Naive thymus-derived CD8-positive, alpha-beta T cell (primary cell): ENCODE measurements at regions not wholly inside any gene's neighbourhood (a gene's known extent, or its start where the extent isn't known, plus 50 kb on each side); places are given as distances from the start of the nearest gene placed in this dataset.
"Not testable (repeated sequence)": the region's sequence is repeated elsewhere in the genome, so short reads cannot be mapped to it uniquely, and the experiment has no call there.

Experiments
- ATAC-seq, 2 donors: fragments of 150-1000 bp; cut with Tn5 transposase in 1 of 2; sonication (Bioruptor Pico), chemical (Tn5 transposase) in 1 of 2; 1 replicate in 1 of 2; 2 replicates in 1 of 2; pipeline ENCODE4 v1.10.0; 2021; ENCODE audit warnings: mild to moderate bottlenecking in 2 of 2, moderate library complexity in 2 of 2
- POLR2A ChIA-PET: fragments of 350-600 bp; sonication (Branson Sonifier 250); formaldehyde crosslinking; loops from one replicate; lab custom pipeline; 2021; ENCODE audit warnings: antibody characterized with exemption; lab: Charles Lee
- DNase-seq, 10 donors: peaks; one replicate each; pipeline versions ENCODE4 v3.0.0 to v3.0.0-alpha.2; 2020 to 2022
- H3K27ac Mint-ChIP-seq, 10 donors: one replicate each; pipeline ENCODE4 v1.8.0; 2020 to 2022; ENCODE audit warnings: mild to moderate bottlenecking in 10 of 10, mixed read lengths in 10 of 10, moderate library complexity in 4 of 10, inconsistent platforms in 1 of 10
- H3K27me3 Mint-ChIP-seq, 5 donors: one replicate each; pipeline ENCODE4 v1.8.0; 2021 to 2022; ENCODE audit warnings: mixed read lengths in 5 of 5
- H3K36me3 Mint-ChIP-seq, 3 donors: one replicate each; pipeline ENCODE4 v1.8.0; 2020 to 2022; ENCODE audit warnings: mixed read lengths in 3 of 3, mild to moderate bottlenecking in 2 of 3, inconsistent platforms in 1 of 3
- H3K4me1 Mint-ChIP-seq, 4 donors: one replicate each; pipeline ENCODE4 v1.8.0; 2021 to 2022; ENCODE audit warnings: mixed read lengths in 4 of 4
- H3K4me3 Mint-ChIP-seq, 10 donors: one replicate each; pipeline ENCODE4 v1.8.0; 2020 to 2022; ENCODE audit warnings: mild to moderate bottlenecking in 10 of 10, mixed read lengths in 10 of 10, moderate library complexity in 6 of 10, inconsistent platforms in 1 of 10
- H3K9me3 Mint-ChIP-seq, 9 donors: one replicate each; pipeline ENCODE4 v1.8.0; 2020 to 2022; ENCODE audit warnings: mixed read lengths in 9 of 9, mild to moderate bottlenecking in 3 of 9, inconsistent platforms in 1 of 9, moderate library complexity in 1 of 9

DNA sequence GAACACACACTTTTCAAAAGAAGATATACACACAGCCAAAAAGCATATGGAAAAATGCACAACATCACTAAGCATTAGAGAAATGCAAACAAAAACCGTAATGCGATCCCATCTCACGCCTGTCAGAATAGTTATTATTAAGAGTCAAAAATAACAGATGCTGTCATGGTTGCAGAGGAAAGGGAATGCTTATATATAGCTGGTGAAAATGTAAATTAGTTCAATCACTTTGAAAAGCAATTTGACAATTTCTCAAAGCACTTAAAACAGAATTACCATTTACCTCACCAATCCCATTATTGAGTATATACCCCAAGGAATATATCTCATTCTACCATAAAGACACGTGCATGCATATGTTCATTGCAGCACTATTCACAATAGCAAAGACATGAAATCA, 126.8 kb upstream of the MRPS30 start:
- H3K36me3 Mint-ChIP-seq: no peaks in the 10 kb centered on the region
- no peak overlapping the region for H3K27ac Mint-ChIP-seq
- DNase-seq (no peak), ATAC-seq (no peak)
- H3K4me1 Mint-ChIP-seq: no peaks in the 10 kb centered on the region
- peaks cover 0 to 3% (median 0%) of the 10 kb centered on the region in 5 donors for H3K27me3 Mint-ChIP-seq
- POLR2A ChIA-PET: no interaction called here
- H3K4me3 Mint-ChIP-seq: no peak overlapping the region
- H3K9me3 Mint-ChIP-seq: peaks cover 0 to 11% (median under 1%) of the 10 kb centered on the region in 9 donors

DNA sequence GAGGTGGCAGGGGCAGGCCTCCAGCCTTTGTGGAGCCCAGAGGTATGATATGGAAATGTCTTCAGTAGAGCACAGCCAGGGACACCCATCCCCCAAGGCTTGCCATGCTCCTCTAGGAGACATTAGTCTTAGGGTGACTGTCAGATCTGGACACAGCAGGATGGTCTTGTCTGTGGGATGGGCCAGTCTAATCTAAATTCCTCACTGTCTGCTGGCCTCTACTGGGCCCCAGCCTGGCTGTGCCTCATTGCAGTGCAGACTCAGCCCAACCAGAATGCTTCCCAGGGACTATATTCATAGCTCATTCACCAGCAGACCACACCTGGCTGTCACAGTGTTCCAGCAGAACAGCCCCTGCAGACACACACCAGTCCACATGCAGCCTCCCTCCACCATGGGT, 129.5 kb upstream of the MRPS30 start:
- ATAC-seq: no peak
- Mint-ChIP-seq H3K4me1 (no peaks in the 10 kb centered on the region), H3K4me3 (no peak overlapping the region)

DNA sequence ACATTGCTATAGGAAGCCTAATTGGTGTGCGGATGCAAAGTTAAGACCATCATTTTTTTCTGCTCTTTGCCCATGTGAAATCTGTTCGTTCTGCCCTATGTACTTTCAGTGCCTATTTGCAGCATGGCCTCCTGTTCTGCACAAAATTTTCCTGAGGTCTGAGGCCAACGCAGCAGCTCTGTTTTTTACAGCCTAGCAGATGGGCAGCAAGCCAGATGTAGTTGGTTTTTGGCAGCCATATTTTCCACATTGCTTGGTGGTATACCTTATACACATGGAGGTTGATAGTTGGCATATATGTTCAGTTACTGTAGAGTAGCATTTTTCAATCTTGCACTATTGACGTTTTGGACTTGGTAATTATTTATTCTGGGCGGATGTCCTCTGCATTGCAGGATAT, 133.5 kb upstream of the MRPS30 start:
- Mint-ChIP-seq H3K36me3 (no peaks in the 10 kb centered on the region), H3K27me3 (peaks cover 0 to 3% (median 0%) of the 10 kb centered on the region in 5 donors), H3K4me3 (no peak overlapping the region), H3K9me3 (peaks cover 0 to 18% (median 7%) of the 10 kb centered on the region in 9 donors), H3K27ac (no peak overlapping the region), H3K4me1 (no peaks in the 10 kb centered on the region)
- DNase-seq (no peak), ATAC-seq (no peak)
- POLR2A ChIA-PET: no interaction called here

More for the DNA sequence above, 129.5 kb upstream of the MRPS30 start:
- peaks cover 0 to 11% (median 6%) of the 10 kb centered on the region in 9 donors for H3K9me3 Mint-ChIP-seq
- no peak overlapping the region for H3K27ac Mint-ChIP-seq
- DNase-seq: no peak
- POLR2A ChIA-PET: no interaction called here
- no peaks in the 10 kb centered on the region for H3K36me3 Mint-ChIP-seq
- peaks cover 0 to 3% (median 0%) of the 10 kb centered on the region in 5 donors for H3K27me3 Mint-ChIP-seq

GRCh38 chr5:44674461-44674860, 134.3 kb upstream of the MRPS30 start:
- no peak overlapping the region for H3K27ac Mint-ChIP-seq

GRCh38 chr5:44668471-44668870, 140.3 kb upstream of the MRPS30 start:
- H3K4me3 Mint-ChIP-seq, DNase-seq, H3K4me1 Mint-ChIP-seq, H3K27ac Mint-ChIP-seq, POLR2A ChIA-PET, ATAC-seq, H3K27me3 Mint-ChIP-seq: not testable (repeated sequence)
- Mint-ChIP-seq H3K36me3 (peaks cover 0 to 13% (median 0%) of the 10 kb centered on the region in 3 donors), H3K9me3 (peaks cover 0 to 26% (median 15%) of the 10 kb centered on the region in 9 donors)

More at GRCh38 chr5:44674461-44674860, 134.3 kb upstream of the MRPS30 start:
- DNase-seq: no peak
- no peak for ATAC-seq
- H3K4me1 Mint-ChIP-seq: no peaks in the 10 kb centered on the region
- H3K36me3 Mint-ChIP-seq: no peaks in the 10 kb centered on the region
- POLR2A ChIA-PET: no interaction called here
- H3K27me3 Mint-ChIP-seq: peaks cover 0 to 3% (median 0%) of the 10 kb centered on the region in 5 donors
- H3K9me3 Mint-ChIP-seq: peaks cover 0 to 22% (median 9%) of the 10 kb centered on the region in 9 donors
- no peak overlapping the region for H3K4me3 Mint-ChIP-seq

DNA sequence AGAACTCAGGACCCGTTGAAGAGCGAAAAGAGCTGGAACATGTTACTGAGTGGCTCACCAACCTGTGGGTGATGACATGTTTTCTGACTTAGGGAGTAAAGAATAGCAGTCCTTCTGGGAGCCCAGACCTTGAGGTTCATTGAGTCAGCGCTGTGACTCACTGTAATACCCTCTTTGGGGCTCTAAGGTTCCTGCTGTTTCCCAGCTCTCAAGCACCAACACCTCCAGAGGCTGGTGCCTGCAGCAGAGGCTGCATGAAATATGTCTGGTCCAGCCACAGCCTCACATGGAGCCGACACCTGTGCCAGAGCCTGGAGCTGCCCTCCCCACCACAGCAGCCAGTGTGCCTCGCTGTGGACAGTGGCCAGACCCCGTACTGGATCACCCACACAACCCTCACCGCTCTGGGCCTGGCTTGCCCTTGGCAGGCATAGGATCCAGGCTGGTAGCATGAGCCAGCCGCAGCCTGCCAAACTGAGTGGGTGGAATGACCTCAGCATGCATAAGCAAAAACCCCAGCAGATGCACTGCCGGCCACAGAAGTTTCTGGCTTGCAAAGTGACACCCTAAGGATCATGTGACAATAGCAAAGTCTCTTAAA, 143.5 kb upstream of the MRPS30 start:
- peaks cover 0 to 13% (median 0%) of the 10 kb centered on the region in 3 donors for H3K36me3 Mint-ChIP-seq
- no peaks in the 10 kb centered on the region for H3K4me1 Mint-ChIP-seq
- H3K4me3 Mint-ChIP-seq: no peak overlapping the region
- H3K27ac Mint-ChIP-seq: no peak overlapping the region
- no peak for ATAC-seq
- POLR2A ChIA-PET: no interaction called here
- no peaks in the 10 kb centered on the region for H3K27me3 Mint-ChIP-seq
- H3K9me3 Mint-ChIP-seq: peaks cover 0 to 29% (median 12%) of the 10 kb centered on the region in 9 donors
- DNase-seq: no peak

- no peak overlapping the region for H3K27ac Mint-ChIP-seq
- H3K9me3 Mint-ChIP-seq: peaks cover 0 to 29% (median 9%) of the 10 kb centered on the region in 9 donors
- ATAC-seq: no peak
- peaks cover 0 to 13% (median 0%) of the 10 kb centered on the region in 3 donors for H3K36me3 Mint-ChIP-seq
- H3K4me3 Mint-ChIP-seq: no peak overlapping the region
- H3K27me3 Mint-ChIP-seq: no peaks in the 10 kb centered on the region
- no peaks in the 10 kb centered on the region for H3K4me1 Mint-ChIP-seq
- POLR2A ChIA-PET: no interaction called here
- DNase-seq: no peak
These were observed 144.0 kb upstream of the MRPS30 start for GRCh38 chr5:44664711-44665100.

GRCh38 chr5:44663991-44664710, 144.6 kb upstream of the MRPS30 start:
- Mint-ChIP-seq H3K4me1 (no peaks in the 10 kb centered on the region), H3K4me3 (no peak overlapping the region), H3K9me3 (peaks cover 0 to 29% (median 9%) of the 10 kb centered on the region in 9 donors), H3K36me3 (peaks cover 0 to 13% (median 0%) of the 10 kb centered on the region in 3 donors), H3K27ac (no peak overlapping the region), H3K27me3 (no peaks in the 10 kb centered on the region)
- POLR2A ChIA-PET: no interaction called here
- no peak for ATAC-seq
- no peak for DNase-seq

DNA sequence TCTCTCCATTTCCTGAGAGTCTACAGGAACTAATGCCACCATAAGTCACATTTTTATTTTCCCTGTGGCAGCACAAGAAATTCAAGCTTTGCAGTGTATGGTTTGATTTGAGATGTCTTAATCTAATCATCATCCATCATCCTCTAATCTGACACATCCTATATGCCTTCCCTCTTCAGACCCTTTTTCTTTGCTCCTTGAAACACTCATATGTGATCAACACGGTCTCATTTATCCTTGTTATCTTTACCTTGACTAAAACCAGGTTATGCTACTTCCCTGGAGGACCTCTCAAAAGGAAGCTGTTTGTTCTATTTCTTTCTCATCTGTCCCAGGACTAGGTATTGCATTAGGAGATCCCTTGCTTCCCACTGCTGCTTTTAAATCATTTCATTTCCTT, 146.9 kb upstream of the MRPS30 start:
- no peaks in the 10 kb centered on the region for H3K27me3 Mint-ChIP-seq
- H3K4me3 Mint-ChIP-seq: no peak overlapping the region
- peaks cover 0 to 6% (median 0%) of the 10 kb centered on the region in 3 donors for H3K36me3 Mint-ChIP-seq
- H3K4me1 Mint-ChIP-seq: no peaks in the 10 kb centered on the region
- H3K27ac Mint-ChIP-seq: no peak overlapping the region
- H3K9me3 Mint-ChIP-seq: peaks cover 4 to 36% (median 20%) of the 10 kb centered on the region in 9 donors
- DNase-seq (no peak), ATAC-seq (no peak)
- POLR2A ChIA-PET: no interaction called here

- ATAC-seq: no peak
- H3K36me3 Mint-ChIP-seq: peaks cover 0 to 7% (median 0%) of the 10 kb centered on the region in 3 donors
- POLR2A ChIA-PET: no interaction called here
- H3K4me1 Mint-ChIP-seq: no peaks in the 10 kb centered on the region
- no peak for DNase-seq
- H3K4me3 Mint-ChIP-seq: no peak overlapping the region
- H3K9me3 Mint-ChIP-seq: peaks cover 4 to 34% (median 20%) of the 10 kb centered on the region in 9 donors
- H3K27ac Mint-ChIP-seq: no peak overlapping the region
- H3K27me3 Mint-ChIP-seq: no peaks in the 10 kb centered on the region
These were observed 148.5 kb upstream of the MRPS30 start for GRCh38 chr5:44660251-44660650.

DNA sequence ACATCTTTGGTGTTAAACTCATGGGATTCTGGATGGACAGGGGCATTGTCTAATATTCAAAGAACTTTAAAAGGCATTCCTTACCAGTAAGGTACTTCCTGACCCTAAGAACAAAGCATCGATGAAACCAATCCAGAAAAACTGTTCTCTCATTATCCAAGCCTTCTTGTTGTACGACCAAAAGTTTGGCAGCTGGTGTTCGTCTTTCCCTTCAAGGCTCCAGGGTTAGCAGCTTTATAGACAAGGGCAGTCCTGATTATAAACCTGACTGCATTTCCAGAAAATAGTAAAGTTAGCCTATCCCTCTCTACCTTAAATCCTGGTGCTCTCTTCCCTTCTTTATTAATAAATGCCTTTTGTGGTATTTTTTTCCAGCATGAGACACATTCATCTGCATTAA, 149.4 kb upstream of the MRPS30 start:
- peaks cover 5 to 38% (median 20%) of the 10 kb centered on the region in 9 donors for H3K9me3 Mint-ChIP-seq
- POLR2A ChIA-PET: no interaction called here
- no peak overlapping the region for H3K4me3 Mint-ChIP-seq
- H3K27ac Mint-ChIP-seq: no peak overlapping the region
- peaks cover 0 to 8% (median 0%) of the 10 kb centered on the region in 3 donors for H3K36me3 Mint-ChIP-seq
- no peak for ATAC-seq
- no peak for DNase-seq
- no peaks in the 10 kb centered on the region for H3K27me3 Mint-ChIP-seq
- H3K4me1 Mint-ChIP-seq: no peaks in the 10 kb centered on the region

GRCh38 chr5:44652674-44653073, 156.1 kb upstream of the MRPS30 start:
- no peak for DNase-seq
- Mint-ChIP-seq H3K9me3 (peaks cover 1 to 28% (median 16%) of the 10 kb centered on the region in 9 donors), H3K27me3 (no peaks in the 10 kb centered on the region), H3K4me1 (no peaks in the 10 kb centered on the region), H3K27ac (no peak overlapping the region), H3K4me3 (no peak overlapping the region), H3K36me3 (peaks cover 0 to 8% (median 0%) of the 10 kb centered on the region in 3 donors)
- ATAC-seq: no peak
- POLR2A ChIA-PET: no interaction called here

DNA sequence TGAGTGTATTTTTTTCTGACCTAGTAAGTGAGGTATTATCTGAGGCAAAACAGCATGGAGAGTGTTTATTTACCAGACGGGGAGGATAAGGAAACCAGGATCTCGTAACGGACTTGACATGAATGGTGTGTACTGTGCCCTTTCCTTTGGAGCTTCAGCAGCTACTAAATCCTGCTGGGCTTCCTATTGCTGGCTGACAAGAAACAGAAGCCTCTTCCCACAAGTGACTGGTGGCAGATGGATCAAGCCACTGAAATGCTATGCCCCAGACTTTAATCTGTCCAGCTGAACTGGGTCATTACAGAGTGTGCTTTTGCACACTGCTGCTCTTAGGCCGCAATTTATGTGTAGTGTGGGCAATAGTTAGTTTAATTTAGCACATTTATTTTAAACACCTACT, 162.7 kb upstream of the MRPS30 start:
- Mint-ChIP-seq H3K9me3 (peaks cover 0 to 7% (median 0%) of the 10 kb centered on the region in 9 donors), H3K36me3 (no peaks in the 10 kb centered on the region), H3K27ac (no peak overlapping the region), H3K27me3 (no peaks in the 10 kb centered on the region), H3K4me3 (no peak overlapping the region), H3K4me1 (no peaks in the 10 kb centered on the region)
- POLR2A ChIA-PET: no interaction called here
- DNase-seq (no peak), ATAC-seq (no peak)
